ENCODE measurements at regions not wholly inside any gene's neighbourhood (a gene's known extent, or its start where the extent isn't known, plus 50 kb on each side); places are given as distances from the start of the nearest gene placed in this dataset.

DNA sequence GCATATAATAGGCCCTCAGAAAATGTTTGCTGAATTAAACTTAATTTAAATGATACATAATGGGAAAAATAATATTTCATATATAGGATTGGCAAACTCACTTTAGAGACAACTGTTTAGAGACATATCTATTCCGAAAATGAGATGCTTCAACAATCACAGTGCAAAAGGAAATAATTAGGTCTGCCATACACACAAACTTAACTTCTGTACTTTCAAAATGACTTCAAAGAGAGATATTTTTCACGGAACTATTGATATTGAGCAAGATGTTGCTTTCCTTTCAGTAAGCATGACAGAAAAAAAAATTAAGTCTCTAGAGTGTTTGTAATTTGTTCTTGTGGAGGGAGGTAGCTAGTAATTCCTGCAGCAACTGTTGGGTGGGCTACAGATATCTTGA lies 769.5 kb downstream of the TUSC7 start:
- no peak overlapping the region for H3K4me3 ChIP-seq (ENCODE audit: low read depth, poor library complexity, severe bottlenecking)
- WGBS, 2 donors = 75 to 86% methylated on average over 2 of the region's 2 CpGs
- no peak for DNase-seq (ENCODE audit: low spot score in 2 of 2)
- intact Hi-C loops (cut with DNase I; ENCODE audit: low total_unique reads) = no loop called here
- no peak for TF ChIP-seq POLR2A (IDR thresholded peaks at IDR 0.05)
- TF ChIP-seq, protein P1, sequence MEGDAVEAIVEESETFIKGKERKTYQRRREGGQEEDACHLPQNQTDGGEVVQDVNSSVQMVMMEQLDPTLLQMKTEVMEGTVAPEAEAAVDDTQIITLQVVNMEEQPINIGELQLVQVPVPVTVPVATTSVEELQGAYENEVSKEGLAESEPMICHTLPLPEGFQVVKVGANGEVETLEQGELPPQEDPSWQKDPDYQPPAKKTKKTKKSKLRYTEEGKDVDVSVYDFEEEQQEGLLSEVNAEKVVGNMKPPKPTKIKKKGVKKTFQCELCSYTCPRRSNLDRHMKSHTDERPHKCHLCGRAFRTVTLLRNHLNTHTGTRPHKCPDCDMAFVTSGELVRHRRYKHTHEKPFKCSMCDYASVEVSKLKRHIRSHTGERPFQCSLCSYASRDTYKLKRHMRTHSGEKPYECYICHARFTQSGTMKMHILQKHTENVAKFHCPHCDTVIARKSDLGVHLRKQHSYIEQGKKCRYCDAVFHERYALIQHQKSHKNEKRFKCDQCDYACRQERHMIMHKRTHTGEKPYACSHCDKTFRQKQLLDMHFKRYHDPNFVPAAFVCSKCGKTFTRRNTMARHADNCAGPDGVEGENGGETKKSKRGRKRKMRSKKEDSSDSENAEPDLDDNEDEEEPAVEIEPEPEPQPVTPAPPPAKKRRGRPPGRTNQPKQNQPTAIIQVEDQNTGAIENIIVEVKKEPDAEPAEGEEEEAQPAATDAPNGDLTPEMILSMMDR (IDR thresholded peaks at IDR 0.05) = no peak

DNA sequence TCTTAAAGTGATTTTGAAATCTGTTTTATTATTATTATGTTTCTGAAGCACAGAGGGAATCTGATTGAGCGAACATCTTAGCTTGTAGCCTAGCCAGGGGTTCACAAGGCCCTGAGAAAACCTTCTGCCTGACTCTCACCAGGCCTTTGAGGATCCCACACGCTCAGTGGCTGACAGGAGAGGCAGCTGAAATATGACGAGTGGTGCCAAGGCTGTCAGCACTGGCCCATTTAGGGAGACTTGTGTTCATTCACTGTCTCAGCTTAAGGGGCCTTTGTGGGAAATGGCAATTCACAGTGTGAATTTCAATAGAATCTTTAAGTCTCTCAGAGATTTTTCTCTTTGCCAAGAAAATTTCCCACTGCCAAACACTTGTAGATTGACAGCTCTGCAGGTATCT lies 770.9 kb downstream of the TUSC7 start:
- intact Hi-C loops (cut with DNase I; ENCODE audit: low total_unique reads) = no loop called here
- TF ChIP-seq, protein P1 (IDR thresholded peaks at IDR 0.05) = no peak
- no peak for TF ChIP-seq POLR2A (IDR thresholded peaks at IDR 0.05)
- WGBS, 2 donors = 74 to 88% methylated on average over 3 of the region's 3 CpGs
- no peak for DNase-seq (ENCODE audit: low spot score in 2 of 2)
- H3K4me3 ChIP-seq (ENCODE audit: low read depth, poor library complexity, severe bottlenecking) = no peak overlapping the region

DNA sequence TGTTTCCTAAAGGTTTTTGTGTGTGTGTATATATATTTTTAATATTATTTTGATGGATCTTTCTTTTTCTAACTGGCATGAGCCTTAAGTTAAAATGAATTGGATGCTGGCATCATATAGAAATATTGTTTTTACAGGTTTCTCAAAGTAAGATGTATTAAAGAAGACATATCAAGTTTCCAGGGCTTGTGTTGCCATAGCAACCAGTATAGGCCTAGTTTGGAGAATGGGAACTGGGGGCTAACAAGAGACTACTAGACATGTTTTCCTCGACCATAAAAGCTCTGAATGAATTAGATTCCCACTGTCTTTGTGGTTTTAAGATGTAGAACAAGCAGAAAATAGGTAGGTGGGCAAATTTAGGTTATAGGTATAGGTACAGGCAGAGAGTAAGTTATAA lies 771.4 kb downstream of the TUSC7 start:
- 26 to 57% methylated on average over 1 of the region's 1 CpG for WGBS, 2 donors
- DNase-seq (ENCODE audit: low spot score in 2 of 2) = no peak
- no peak overlapping the region for H3K4me3 ChIP-seq (ENCODE audit: low read depth, poor library complexity, severe bottlenecking)
- no peak for TF ChIP-seq POLR2A (IDR thresholded peaks at IDR 0.05)
- TF ChIP-seq, protein P1 (IDR thresholded peaks at IDR 0.05) = no peak
- intact Hi-C loops (cut with DNase I; ENCODE audit: low total_unique reads) = no loop called here

DNA sequence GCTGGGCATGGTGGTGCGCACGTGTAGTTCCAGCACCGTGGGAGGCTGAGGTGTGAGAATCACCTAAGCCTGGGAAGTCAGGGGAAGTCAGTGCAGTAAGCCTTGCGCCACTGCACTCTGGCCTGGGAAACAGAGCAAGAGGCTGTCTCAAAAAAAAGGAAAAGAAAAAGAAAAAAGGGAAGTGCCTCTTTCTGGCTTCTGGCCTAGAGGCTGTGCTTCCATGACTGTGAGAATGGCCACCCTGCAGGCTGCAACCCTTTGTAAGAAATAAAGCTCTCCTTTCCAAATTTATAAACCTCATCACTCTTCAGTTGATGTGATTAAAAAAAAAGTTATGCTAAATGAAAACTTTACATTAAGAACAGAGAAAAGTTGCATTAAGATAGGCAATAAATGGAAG lies 774.3 kb downstream of the TUSC7 start:
- intact Hi-C loops (cut with DNase I; ENCODE audit: low total_unique reads) = no loop called here
- H3K4me3 ChIP-seq (ENCODE audit: low read depth, poor library complexity, severe bottlenecking) = no peak overlapping the region
- 93 to 96% methylated on average over 4 of the region's 4 CpGs for WGBS, 2 donors
- no peak for DNase-seq (ENCODE audit: low spot score in 2 of 2)
- no peak for TF ChIP-seq POLR2A (IDR thresholded peaks at IDR 0.05)
- TF ChIP-seq, protein P1 (IDR thresholded peaks at IDR 0.05) = no peak

DNA sequence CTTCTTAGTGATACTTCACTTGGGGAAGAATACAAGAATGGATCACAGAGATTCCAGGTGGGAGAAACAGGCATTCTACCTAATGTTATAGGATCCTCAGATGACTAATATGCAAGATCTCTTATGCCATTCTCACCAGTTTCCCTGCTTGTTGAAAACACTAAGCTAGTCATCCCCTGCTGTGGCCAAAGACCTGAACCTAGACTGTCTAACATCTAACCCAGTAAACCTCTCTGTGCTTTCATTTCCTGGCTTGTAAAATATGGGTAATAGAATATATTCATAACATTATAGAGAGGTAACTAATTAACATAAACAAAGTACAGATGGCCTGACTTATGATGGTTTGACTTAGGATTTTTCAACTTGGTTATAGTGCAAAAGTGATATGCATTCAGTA lies 776.3 kb downstream of the TUSC7 start:
- no peak for TF ChIP-seq POLR2A (IDR thresholded peaks at IDR 0.05)
- TF ChIP-seq, protein P1 (IDR thresholded peaks at IDR 0.05) = no peak
- no peak overlapping the region for H3K4me3 ChIP-seq (ENCODE audit: low read depth, poor library complexity, severe bottlenecking)
- no peak for DNase-seq (ENCODE audit: low spot score in 2 of 2)
- intact Hi-C loops (cut with DNase I; ENCODE audit: low total_unique reads) = no loop called here

Data from lower leg skin (tissue), 4 donors.